HG02840 (cell line): ENCODE measurements at regions not wholly inside any gene's neighbourhood (a gene's known extent, or its start where the extent isn't known, plus 50 kb on each side); places are given as distances from the start of the nearest gene placed in this dataset.

Experiments used
- ATAC-seq: cut with Tn5 transposase; IDR thresholded peaks from one replicate; pipeline ENCODE4 v1.9.1; 2021; ENCODE audit warnings: mild to moderate bottlenecking, moderate library complexity, moderate number of reproducible peaks; ENCODE audit not compliant: unreplicated experiment, low FRiP score

DNA sequence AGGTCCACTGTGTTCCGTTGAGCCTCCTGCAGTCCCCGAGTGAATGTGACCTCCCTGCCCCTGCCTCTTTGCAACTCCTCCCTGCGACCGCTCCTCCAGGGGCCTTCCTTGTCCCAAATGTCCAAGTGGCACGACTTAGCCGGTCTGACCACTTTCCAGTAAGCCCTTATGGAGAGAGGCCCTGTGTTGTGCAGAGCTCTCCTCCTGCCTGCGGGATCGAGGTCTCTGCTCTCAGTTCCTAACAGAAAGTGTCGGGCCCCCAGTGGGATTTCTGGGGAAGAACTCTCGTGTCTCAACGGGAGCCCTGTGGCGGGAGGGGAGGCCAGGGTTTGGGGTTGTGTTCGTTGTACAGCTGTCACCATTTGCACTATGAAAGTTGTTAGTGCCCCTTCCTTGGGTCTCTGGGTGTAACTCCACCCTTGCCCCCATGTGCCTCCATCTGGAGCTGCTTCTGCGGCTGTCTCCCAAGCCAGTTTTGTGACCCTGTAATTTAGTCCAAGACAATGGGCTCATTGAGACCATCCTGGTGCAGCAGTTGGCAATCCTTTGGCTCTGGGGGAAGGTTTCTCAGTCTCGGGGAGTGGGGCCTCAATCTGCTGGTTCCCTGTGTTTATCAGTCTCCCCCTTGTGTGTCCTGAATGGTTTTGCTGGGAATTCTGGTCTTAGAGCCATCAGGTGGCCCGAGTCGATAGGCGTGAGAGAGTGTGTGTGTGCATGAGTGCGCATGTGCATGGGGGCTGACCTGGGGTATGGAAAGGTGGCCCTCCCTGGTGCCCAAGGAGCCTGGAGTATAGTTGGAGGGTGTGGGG, 234.5 kb downstream of the SEC14L1 start:
- no peak for ATAC-seq

DNA sequence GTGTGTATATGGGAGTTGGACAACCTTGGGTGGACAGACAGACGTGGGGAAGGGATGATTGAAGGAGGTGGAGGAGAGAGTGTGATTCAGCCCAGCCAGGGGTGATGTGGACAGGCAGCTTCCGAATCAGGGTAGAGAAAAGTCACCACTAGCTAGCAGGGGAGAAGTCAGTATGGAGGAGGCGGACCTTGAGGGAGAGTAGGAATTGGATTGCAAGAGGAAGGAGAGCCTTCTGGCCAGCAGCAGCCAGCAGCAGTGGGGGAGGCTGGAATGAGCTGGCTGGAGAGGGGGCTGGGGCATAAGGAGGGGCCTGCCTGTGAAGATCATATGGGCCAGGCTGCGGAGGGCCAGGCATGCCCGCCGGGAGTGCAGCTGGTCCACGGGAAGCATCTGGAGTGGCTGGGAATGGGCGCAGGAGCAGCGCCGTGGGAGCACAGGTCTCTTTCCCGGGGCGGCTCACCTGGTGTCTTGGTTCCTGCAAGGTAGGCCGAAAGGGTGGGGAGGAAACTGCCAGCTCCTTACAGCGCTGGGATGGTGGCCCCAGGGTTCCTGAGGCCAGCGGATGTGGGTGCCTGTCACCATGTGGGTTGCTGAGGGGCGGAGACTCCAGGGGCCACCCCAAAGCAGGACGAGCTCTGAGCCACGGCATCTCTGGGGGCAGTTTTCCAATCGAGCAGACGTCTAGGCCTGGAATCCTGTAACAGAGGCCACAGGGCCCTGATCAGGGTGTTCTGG, 235.3 kb downstream of the SEC14L1 start:
- no peak for ATAC-seq

DNA sequence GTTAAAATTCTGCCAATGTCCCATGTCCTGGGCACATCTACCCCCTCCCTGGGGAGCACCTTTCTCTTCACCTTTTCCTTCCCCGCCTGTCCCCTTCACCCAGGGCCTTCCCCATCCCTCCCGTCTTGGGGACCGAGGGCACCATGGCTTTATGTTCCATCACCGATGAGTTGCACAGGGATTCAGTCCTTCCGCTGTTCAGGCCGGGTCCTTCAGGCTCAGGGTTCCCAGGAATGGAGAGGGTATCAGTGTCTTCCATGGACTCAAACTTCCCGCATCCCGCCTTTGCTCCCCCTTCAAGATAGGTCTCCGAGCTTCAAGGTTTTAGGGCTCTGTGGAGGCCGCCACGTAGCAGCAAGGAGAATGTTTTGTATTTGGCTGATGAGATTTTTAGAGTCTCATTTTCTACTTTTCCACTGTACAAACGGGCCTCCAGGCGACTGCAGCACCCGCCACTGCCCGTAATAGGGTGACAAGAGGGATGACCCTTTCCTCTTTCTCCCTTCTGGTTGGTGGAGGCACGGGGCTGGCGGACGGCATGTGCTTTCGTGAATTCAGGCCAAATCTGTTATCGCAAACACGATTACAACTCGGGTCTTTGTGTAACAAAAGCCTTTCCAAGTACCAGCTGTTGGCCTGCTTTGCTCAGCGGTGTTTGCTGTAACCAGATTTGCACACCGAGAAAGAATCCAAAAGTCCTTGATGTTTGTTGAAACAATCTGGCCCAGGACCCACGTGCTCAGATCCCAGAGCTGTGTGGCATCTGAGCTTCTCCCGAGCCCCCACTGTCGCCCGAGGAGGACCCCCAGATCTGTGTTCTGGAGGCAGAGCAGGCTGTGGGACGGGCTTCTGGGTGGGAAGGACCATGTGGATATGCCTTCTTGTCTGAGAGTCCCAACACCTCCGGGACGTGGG, 236.3 kb downstream of the SEC14L1 start:
- no peak for ATAC-seq

DNA sequence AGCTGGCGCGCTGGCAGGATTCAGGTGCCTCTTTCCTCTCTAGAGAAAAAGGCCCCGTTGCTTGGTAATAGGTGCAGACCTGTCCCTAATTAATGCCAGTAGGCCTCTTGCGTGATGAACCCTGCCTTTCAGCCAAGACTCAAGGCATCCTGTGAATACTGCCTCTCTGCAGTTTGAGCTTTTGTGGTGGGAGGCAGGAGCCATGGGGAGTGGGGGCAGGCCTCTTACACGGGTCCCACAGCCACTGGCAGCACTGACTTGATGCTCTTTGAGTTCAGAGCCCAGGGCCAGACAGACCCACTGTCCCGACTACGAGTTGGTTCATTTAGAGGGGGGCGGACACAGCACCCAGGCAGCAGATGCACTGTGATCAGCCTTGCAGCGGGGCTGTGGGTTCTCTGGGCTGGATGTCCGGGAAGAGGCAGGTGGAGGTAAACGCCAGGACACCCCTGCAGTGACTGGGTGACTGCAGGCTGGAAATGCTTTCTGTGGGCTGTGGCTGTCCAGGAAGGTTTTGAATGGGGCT, 237.0 kb downstream of the SEC14L1 start:
- no peak for ATAC-seq

DNA sequence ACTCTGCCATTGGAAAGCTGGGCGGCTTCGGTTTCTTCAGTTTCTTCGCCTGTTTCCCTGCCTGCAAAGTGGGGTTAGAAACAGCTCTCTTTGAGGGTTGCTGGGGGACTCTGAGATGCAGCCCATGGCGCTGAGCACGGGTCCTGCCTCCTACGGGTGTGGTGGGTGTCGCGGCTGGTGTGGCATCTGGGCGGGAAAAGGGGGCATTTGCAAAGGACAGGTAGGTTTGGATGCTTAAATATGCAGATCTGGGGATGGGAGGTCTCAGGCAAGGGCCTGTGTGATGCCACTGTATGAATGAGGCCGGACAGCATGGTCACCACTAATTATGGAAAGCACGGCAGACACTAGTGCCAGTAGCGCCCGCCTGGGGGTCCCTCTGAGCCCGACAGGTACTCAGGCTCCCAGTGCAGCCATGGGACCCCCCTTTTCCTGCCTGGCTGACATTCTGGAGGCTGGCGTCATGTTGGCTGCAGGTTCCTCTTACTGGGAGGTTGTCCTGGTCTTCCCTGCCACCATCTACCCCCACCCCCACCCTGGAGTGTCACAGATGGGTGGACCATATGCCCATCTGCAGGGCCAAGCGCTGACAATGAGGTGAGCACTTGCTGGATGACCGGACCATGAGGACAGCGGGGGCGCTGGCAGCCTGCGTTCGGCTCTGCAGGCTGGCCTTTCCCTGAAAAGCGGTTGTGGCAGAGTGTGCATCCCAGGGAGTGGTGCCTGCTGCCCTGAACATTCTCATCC, 237.7 kb downstream of the SEC14L1 start:
- no peak for ATAC-seq

DNA sequence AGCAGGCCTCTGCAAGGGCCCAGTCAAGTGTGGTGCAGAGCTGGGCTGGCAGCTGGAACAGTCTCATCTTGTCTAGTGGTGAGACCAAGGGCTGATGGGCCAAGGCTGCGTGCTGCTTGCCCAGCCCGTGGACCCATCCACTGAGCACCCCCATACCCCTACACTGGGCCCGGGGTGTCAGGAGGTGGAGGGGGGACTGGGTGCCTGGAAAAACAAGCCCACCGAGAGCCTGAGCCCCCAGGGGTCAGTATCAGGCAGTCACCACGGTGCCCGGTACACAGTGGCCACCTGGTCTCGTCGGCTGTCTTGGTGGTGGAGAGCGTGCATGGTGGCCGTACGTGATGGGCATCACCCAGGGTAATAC, 238.3 kb downstream of the SEC14L1 start:
- no peak for ATAC-seq

DNA sequence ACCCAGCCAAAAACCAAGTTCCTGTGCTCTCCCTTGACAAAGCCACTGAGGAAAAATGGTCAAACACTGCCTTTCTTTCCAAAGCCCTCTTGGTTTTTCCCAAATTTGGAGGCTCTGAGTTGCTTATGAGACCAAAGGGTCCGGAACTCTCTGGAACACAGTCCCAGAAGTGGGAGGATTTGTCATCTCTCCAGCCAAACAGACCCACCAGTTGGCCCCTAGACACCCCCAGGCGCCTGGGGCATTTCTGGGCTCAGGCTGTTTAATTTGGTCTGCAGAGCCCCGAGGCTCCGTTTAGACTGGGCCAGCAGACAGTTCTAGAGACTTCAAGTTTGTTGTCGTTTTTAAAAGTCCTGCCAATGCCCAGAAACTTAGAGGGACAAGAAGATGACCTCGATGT, 239.1 kb downstream of the SEC14L1 start:
- no peak for ATAC-seq

DNA sequence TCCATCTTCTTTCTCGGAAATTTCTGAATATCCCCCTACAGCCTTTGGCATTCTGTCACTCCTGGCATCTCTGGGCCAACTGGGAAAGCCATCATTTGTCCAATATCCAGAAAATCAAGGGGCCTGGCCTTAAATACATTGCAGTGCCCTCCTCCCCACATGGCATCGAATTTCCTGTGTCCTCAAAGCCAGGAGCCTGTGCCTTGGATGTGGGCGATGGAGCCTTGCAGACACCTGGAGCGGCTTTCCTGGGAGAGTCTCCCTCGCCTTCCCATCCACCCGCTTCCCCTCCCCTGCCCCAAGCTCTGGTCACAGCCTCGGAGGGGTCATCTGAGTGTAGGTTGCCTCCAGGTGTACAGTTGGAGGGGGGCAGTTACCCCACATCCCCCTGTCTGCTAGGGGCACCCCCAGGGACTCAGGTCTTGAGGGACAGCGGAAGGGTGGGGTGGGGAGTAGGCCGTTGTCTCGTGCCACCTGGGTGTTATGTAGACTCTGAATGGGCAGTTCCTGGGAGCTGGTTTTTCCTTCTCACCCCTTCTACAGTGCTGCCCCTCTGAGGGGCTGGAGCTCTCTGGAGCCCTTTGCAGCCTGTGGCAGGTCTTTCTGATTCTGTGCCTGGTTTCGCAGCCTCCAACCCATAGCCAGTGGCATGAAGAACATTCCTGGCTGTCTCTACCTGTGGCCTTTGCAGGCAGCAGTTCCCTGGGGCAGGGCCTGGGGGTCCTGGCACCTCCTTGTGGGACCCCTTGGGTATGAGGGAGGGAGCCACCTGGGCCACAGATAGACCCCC, 239.8 kb downstream of the SEC14L1 start:
- ATAC-seq, result no peak

DNA sequence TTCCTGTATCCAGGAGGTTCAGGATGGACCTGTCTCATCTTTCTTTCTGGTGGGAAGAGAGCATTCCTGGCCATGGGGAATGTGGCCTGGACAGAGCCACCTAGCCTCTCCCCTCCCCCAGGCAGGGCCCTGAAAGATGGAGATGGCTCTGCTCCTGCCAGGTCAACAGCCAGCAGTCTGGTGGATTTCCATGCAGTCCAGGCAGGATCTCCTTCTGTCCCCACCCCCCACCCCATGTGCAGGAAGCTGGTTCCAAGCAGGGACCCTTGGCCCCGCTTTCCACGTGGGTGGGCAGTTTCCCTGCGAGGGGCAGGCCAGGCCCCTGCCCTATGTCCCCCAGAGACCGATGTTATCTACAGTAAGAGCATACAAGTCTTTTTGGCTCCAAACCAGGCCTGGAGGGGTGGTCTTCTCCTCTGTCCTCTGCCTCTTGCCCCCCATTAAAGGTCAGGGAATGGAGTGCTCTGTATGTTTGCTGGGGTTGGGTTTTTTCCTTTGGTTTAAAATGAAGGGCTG, 240.5 kb downstream of the SEC14L1 start:
- ATAC-seq, result no peak

DNA sequence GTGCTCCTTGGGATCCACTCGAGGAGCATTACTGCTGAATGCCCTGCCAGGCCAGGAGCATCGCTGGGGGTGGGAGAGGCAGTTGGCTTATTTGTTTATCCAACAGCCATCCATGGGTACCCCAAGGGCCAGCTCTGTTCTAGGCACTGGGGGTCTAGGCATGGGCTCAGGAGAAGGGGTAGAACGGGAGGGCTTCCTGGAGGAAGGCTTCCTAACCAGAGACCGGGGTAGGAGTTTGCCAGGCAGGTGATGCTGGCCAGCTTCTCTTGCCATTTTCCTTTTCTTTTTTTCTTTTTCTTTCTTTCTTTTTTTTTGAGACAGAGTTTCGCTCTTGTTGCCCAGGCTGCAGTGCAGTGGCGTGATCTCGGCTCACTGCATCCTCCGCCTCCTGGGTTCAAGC, 241.0 kb downstream of the SEC14L1 start:
- no peak for ATAC-seq

DNA sequence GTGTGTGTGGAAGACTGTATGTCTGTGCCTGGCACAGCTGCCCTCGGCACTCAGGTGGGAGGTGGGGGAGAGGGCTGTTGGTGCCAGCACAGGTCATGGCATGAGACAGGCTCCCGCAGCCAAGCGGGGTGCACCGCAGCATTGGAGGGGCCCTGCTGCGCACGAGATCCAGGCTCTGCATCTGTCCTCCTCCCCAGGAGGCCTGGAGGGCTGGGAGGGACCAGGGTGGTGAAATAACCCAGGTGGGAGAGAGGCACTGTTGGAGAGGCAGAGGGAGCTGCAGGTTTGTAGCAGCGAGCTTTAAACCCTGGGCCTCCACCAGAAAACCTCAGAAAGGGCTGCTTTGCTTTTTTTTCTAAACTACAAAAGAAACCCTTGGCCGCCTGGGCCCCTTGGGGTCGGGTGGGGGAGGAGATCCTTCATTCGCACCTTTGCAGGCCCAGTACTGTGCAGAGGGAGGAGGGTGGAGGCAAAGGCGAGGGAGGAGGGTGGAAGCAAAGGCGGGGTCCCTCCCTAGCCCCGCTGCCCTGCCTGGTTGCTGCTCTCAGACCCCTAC, 241.7 kb downstream of the SEC14L1 start:
- ATAC-seq, result no peak

DNA sequence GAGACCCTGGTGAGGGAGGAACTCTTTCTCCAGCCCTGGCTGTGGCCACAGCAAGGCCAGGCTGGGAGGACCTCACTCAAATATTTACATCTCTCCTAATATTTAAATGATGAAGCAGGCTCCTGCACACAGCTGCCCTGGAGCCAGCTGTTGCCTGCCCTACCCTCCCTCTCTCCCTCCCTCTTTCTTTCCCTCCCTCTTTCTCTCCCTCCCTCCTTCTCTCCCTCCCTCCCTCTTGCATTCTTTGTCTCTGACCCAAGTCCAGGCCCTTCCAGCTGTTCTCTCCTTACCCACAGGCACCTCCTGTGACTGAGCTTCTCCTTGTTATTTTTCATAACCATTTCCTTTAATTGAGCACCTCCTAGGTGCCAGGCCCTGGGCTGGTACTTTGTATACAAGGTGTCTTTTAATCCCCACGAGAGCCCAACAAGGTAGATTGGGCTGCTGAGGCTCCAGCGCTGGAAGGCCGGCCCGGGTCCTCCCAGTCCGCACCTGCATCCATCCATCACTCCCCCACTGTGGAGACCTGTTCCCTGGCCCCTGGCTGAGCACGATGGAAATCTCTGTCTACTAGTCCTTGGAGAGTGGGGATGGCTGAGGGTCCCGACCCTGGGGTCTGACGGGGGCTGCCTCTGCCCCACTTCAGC, 242.3 kb downstream of the SEC14L1 start:
- no peak for ATAC-seq

DNA sequence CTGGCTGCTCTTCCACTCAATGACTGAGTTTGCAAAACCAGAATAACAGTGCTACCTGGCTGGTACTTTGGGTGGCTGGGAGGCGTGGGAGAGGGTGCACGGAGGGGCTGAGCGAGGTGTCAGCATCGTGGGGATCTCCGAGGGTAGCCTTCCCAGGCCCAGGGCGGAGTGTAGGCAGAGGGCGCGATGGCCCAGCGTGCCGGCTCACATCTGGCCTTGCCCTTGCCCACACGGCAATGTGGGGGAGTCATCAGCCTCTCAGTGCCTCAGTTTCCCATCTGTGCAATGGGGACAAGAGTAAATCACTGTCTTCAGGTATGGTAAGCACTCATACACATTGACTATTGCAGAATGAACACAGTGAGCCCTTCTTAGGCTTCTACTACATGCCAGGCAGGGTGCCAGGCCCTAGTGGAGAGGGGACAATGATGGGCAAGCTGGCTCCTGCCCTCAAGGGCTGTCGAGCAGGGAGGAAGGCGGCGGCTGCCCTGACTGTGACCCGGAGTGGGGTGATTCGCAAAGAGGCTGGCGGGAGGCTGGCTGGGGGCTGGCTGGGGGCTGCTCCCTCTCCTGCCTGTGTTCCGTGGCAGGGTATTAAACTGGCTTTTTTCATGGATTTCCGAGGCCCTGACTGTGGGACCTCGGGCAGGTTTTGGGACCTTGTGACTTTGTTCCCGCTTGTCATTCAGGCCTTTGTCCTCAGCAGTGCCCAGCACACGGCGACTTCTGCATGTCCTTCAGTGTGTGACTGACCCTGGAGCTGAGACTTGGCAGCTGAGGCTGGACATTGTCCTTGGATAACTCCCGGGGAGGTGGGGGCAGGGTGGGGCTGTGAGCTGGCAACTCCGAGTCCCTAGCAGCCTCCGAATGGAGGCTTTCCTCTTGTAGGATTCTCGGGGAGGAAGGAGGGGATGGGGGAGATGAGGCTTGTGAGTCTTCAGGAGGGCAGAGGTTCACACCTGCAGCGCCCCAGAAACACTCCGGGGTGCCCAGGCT, 243.1 kb downstream of the SEC14L1 start:
- ATAC-seq, result no peak

DNA sequence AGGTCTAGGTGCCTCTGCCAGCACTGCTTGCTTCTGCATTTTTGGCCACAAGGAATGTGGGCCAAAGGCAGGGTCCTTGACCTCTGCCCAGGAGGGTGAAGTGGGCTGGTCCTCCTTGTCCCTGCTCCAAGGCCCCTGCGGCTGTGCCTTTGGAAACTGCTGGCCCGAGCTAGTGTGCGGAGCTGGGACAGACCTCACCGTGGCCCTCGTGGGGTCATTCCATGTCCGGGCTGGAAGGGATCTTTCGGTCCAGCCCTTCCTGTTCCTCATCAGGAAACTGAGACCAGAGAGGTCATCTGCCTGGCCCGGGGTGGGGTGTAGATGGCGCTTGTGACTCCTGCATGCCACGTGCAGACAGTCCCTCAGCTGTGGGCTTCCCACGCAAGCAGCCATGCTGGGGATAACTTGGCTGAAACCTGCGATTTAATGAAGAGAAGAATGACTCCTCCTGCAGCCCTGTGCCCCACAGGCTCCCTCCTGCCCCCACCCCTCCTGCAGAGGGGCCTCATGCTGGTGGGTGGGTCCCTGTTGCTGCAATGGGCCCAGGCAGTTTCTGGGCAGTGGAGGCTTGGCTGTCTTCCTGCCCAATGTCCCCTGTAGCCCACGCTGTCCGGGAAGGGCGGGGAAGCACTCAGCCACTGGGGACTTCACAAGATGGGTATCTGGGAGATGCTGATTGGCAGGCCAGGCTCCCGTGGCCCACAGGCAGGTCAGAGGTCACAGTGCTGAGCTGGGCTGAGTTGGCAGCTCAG, 245.2 kb downstream of the SEC14L1 start:
- no peak for ATAC-seq

DNA sequence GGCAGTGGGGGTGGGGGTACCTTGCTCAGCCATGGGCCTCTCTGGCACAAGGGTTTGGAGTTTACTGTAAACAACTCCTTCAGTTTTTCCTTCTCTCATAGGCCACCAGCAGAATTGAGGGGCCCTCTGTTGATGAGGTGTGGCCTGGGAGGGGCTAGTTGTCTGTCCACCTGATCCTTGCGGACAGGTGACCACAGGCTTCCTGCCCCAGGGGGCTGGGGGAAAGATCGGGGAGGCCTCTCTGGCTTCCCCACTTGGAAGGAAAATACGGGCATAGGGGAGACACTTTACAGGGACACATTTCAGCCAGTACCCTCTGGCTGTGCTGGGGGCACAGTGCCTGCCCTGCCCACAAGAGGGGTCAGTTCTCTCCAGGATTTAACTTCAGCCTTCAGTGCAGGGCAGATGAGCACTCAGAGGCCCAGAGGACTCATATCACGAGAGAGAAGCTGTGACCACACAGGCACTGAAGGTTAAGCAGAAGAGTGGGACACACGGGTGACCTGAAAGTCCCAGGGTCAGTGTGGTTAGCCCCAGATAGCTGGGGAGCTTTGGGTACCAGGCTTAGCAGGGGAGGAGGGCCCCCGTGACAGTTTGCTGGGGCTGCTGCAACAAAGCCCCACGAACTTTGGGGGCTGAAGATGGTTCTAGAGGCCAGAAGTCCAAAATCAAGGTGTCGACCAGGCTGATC, 245.9 kb downstream of the SEC14L1 start:
- no peak for ATAC-seq

DNA sequence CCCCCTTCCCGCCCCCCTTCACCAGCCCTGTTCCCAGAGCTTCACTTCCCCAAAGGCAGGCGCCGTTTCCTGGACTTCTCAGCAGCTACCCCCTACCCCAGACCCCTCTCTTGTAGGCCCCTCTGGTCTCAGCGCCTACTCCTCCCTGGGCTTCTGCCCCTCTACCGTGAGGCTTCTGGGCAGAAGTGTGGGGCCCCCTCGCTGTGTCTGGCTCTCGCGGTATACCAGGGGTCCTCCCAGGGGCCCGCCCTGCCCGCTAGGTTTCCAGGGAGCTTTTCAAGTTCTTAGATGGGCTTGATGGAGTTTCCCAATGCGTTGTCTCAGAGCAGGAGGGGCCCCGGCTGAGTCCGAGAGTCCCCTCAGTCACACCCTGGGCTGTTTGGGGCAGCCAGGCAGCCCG, 247.1 kb downstream of the SEC14L1 start:
- no peak for ATAC-seq
